GM23248 (cell line): ENCODE measurements at regions not wholly inside any gene's neighbourhood (a gene's known extent, or its start where the extent isn't known, plus 50 kb on each side); places are given as distances from the start of the nearest gene placed in this dataset.

ENCODE experiments used
- EZH2 ChIP-seq: fragments of 200-600 bp; sonication (generic); IDR thresholded peaks from 2 replicates; pipeline ENCODE4 v1.6.1; 2018; ENCODE audit warnings: antibody characterized with exemption, mild to moderate bottlenecking; ENCODE audit not compliant: insufficient read depth, poor library complexity, severe bottlenecking
- EZH2phosphoT487 ChIP-seq: fragments of 200-600 bp; sonication (generic); IDR thresholded peaks from 2 replicates; pipeline ENCODE4 v1.6.1; 2018; ENCODE audit warnings: antibody characterized with exemption, moderate library complexity, mild to moderate bottlenecking, low read depth; ENCODE audit not compliant: insufficient read depth

DNA sequence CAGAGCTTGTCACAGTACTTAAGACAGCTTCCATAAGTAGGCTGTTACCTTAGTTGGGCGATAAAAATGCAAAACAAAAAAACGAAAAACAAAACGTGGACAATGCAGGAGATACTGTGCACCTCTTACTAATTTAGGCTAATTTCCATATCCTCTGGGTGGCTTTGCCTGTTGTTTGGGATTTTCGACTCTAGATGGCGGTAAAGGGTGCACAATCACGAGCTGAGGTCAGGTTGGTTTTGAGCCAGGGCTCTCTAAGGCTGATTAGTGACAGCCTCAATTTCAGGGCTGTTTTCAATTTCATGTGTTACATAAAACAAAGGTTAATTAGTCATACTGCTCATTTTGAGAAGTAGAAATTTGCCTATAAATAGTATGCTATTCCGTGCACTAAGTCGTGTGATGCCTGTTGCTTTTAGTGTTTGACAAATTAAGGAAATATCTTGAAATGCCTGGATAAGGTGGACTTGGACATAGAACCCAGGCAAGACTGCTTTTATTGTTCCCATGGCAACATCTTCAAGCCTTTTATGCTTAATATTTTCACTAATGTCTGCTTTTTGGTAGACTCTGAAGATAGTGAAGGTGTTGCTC, 493.1 kb downstream of the SOCS6 start:
- TF ChIP-seq EZH2 (no peak), EZH2phosphoT487 (no peak)
